ENCODE measurements at regions not wholly inside any gene's neighbourhood (a gene's known extent, or its start where the extent isn't known, plus 50 kb on each side); places are given as distances from the start of the nearest gene placed in this dataset.

GRCh38 chr18:76145521-76146376, 349.3 kb downstream of the ZNF516 start:
- no peak overlapping the region for H3K27ac Mint-ChIP-seq (ENCODE audit: unreplicated experiment)
- H3K4me3 Mint-ChIP-seq (ENCODE audit: low read depth, unreplicated experiment), result no peak overlapping the region
- H3K27me3 Mint-ChIP-seq (ENCODE audit: unreplicated experiment), result peaks cover under 1% of the 10 kb centered on the region
- H3K36me3 Mint-ChIP-seq (ENCODE audit: insufficient read depth, unreplicated experiment), result no peaks in the 10 kb centered on the region
- intact Hi-C loops (cut with micrococcal nuclease; ENCODE audit: unreplicated experiment), result no loop called here
- no TSS peak for BruUV-seq (replicated peaks)
- H3K4me1 Mint-ChIP-seq (ENCODE audit: low read depth, unreplicated experiment), result no peaks in the 10 kb centered on the region
- peaks cover 11% of the 10 kb centered on the region for H3K9me3 Mint-ChIP-seq (ENCODE audit: low read depth, unreplicated experiment)
- CTCF ChIA-PET, result no interaction called here
- TF ChIP-seq CTCF (IDR thresholded peaks at IDR 0.05; ENCODE audit: unreplicated experiment), result no peak
- DNase-seq, result no peak

GRCh38 chr18:76144844-76145243, 350.2 kb downstream of the ZNF516 start:
- Mint-ChIP-seq H3K36me3 (ENCODE audit: insufficient read depth, unreplicated experiment) (no peaks in the 10 kb centered on the region), H3K4me3 (ENCODE audit: low read depth, unreplicated experiment) (no peak overlapping the region), H3K27me3 (ENCODE audit: unreplicated experiment) (no peaks in the 10 kb centered on the region), H3K4me1 (ENCODE audit: low read depth, unreplicated experiment) (no peaks in the 10 kb centered on the region), H3K27ac (ENCODE audit: unreplicated experiment) (no peak overlapping the region), H3K9me3 (ENCODE audit: low read depth, unreplicated experiment) (peaks cover 11% of the 10 kb centered on the region)
- DNase-seq, result no peak
- CTCF ChIA-PET, result no interaction called here
- intact Hi-C loops (cut with micrococcal nuclease; ENCODE audit: unreplicated experiment), result no loop called here
- no TSS peak for BruUV-seq (replicated peaks)
- TF ChIP-seq CTCF (IDR thresholded peaks at IDR 0.05; ENCODE audit: unreplicated experiment), result no peak

GRCh38 chr18:76142611-76143010, 352.4 kb downstream of the ZNF516 start:
- CTCF ChIA-PET, result no interaction called here
- no peak for DNase-seq
- TF ChIP-seq CTCF (IDR thresholded peaks at IDR 0.05; ENCODE audit: unreplicated experiment), result no peak
- no peaks in the 10 kb centered on the region for H3K36me3 Mint-ChIP-seq (ENCODE audit: insufficient read depth, unreplicated experiment)
- no peaks in the 10 kb centered on the region for H3K27me3 Mint-ChIP-seq (ENCODE audit: unreplicated experiment)
- intact Hi-C loops (cut with micrococcal nuclease; ENCODE audit: unreplicated experiment), result no loop called here
- H3K4me1 Mint-ChIP-seq (ENCODE audit: low read depth, unreplicated experiment), result no peaks in the 10 kb centered on the region
- BruUV-seq (replicated peaks), result no TSS peak
- H3K9me3 Mint-ChIP-seq (ENCODE audit: low read depth, unreplicated experiment), result peaks cover 2% of the 10 kb centered on the region
- H3K27ac Mint-ChIP-seq (ENCODE audit: unreplicated experiment), result no peak overlapping the region
- no peak overlapping the region for H3K4me3 Mint-ChIP-seq (ENCODE audit: low read depth, unreplicated experiment)

GRCh38 chr18:76139844-76140243, 355.2 kb downstream of the ZNF516 start:
- Mint-ChIP-seq H3K9me3 (ENCODE audit: low read depth, unreplicated experiment) (peaks cover 2% of the 10 kb centered on the region), H3K27ac (ENCODE audit: unreplicated experiment) (no peak overlapping the region), H3K27me3 (ENCODE audit: unreplicated experiment) (no peaks in the 10 kb centered on the region), H3K4me1 (ENCODE audit: low read depth, unreplicated experiment) (no peaks in the 10 kb centered on the region), H3K36me3 (ENCODE audit: insufficient read depth, unreplicated experiment) (no peaks in the 10 kb centered on the region), H3K4me3 (ENCODE audit: low read depth, unreplicated experiment) (no peak overlapping the region)
- CTCF ChIA-PET, result no interaction called here
- TF ChIP-seq CTCF (IDR thresholded peaks at IDR 0.05; ENCODE audit: unreplicated experiment), result no peak
- DNase-seq, result no peak
- intact Hi-C loops (cut with micrococcal nuclease; ENCODE audit: unreplicated experiment), result no loop called here
- no TSS peak for BruUV-seq (replicated peaks)

Data from Calu3 (cell line).